ENCODE measurements at regions not wholly inside any gene's neighbourhood (a gene's known extent, or its start where the extent isn't known, plus 50 kb on each side); places are given as distances from the start of the nearest gene placed in this dataset.
A peak's percentile ranks its signal among the peaks of the same experiment; 100 is the strongest.

DNA sequence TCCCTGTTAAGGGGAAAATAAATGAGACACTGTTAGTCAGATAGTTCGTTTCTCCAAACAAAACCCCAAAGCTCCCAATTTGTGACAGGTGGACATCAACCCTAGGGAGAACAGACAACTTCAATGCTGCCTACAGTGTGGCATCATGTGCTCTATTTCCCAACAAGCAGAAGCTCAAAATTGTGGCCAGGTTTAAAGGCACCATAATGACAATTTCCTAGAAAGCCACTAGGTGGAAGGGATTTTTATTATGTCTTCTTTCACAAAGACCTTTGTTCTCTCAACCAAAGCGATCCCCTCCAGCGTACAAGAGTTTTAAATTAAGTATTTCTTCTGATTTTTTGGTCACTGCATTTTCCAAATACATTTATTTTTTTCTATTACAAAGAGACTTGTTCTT is 88.0 kb upstream of the MBIP start:
- DNase-seq, result peak; percentile 1

DNA sequence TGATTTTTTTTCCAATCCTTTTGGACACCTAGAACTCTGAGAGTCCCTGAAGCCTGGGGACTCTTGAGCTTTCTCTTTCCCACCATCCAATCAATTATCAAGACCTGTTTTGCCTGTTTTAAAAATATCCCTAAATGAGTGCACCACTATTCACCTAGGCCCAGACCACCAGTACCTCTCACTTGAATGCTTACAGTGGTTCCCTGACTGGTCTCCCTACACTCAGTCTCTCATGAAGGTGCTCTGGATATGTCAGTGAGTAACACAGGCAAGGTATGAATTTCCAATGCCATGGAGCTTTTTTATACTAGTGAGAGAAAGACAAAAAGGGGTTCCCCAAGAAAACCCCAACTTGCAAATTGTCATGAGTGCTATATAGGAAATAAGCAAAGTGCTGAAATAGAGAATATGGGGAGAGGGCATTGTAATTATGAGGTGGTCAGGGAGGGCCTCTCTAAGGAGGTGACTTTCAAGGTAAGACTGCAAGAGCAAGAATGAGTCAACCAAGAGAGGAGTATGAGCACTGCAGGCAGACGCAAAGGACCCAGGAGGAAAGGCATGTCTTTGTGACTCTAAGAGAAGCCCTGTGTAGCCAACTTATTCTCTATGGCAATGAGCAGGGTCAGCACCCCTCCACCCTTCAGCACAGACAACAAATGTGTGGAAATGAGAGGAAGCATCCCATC is 85.3 kb upstream of the MBIP start:
- no peak for DNase-seq

DNA sequence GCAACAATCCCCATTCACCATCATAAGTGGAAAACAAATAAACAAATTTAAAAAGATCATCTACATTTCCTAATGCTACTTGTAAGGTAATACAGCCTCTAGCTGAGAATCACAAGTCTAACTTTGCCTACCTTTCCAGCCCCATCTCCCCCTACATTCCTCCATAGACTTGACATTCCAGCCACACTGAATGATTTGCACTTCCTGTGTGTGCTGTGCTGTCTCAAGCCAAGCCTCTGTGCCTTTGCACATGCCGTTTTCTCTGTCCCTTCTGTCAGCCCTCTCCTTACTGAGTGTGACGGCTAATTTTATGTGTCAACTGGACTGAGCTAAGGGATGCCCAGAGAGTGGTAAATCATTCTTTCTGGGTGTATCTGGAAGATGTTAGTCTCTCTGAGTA is 82.4 kb upstream of the MBIP start:
- DNase-seq, result no peak

DNA sequence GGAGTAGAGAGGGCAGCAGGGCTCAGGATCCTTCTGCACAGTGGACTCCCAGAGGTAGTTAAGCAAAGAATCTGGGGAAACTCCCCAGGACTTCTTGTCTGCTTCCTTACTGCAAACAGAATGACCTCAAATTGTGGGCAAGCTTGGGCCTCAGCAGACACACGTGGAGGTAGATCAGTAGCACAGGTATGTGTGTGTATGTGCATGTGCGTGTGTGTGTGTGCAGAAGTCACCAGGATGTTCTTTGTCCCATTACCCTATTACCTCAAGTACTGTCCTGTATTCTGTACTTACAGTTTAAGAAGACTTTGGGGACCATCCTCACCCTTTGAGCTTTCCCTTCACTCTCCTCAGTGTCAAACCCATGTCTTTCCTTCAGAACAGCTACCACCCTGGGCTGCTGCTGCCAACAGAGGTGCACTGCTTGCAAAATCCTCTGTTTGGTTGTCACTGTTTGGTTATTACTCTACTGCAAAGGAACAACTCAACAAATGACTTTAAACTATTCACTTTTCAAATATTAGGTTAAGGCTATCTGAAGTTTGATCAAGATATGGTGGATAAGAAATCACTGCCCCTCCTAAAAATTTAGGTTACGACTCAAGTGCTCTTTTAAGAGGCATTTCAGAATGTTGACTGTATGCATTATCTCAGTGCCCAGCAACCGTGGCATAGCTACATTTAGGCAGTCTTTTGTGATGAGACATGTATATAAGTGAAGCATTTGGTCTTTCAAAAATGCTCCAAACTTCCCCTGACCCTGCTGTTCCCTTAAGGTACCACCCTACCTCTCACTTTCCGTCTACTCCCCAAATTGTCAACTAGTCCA is 78.2 kb upstream of the MBIP start:
- no peak for DNase-seq

DNA sequence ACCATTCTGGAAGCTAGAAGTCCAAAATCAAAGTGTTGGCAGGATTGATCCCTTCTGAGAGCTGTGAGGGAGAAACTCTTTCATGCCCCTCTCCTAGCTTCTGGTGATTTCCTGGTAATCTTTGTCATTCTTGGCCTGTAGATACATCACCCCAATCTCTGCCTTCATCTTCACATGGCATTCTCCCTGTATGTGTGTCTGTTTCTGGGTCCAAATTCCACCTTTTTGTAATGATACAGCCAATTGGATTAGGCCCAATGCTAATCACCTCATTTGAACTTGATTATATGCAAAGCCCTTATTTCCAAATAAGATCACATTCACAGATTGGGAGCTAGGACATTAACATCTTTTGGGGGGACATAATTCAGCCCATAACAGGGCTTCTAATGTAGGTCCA is 76.9 kb upstream of the MBIP start:
- no peak for DNase-seq

DNA sequence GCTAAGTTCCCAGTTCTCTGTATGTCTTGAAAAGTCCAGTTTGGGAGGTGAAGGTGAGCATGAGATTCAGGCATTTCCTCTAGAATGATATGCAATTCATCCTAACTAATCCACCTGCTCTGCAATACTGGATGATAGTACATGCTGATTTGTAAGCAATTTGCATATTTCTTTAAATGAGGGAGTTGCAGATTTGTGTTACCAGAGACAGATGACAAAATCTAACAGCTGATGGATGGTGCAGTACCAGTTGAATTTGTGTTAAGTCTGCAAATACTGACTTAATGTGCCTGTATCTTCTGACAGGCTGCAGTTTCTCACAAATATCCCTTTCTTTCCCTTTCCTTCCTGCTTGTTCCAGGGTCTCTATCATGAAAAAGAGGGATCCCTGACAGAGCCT is 76.4 kb upstream of the MBIP start:
- DNase-seq, result no peak

DNA sequence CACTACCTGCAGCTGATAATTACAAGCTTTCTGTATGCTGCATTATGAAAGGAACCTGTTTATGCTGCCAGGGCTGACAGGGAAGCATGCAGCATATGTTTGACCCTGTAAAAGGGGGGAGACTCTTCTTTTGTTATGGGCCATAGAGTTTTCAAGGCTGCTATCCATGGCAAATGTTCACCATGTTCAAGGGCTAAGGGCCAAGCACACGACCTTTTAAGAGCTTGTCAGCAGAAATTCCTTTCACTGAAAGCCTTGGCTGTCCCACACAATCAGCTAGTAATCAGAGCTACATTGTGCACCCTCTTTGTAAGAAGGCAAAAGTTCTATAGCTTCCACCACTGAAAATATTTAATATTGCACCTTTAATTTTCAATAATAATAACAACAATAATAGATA is 74.2 kb upstream of the MBIP start:
- no peak for DNase-seq

DNA sequence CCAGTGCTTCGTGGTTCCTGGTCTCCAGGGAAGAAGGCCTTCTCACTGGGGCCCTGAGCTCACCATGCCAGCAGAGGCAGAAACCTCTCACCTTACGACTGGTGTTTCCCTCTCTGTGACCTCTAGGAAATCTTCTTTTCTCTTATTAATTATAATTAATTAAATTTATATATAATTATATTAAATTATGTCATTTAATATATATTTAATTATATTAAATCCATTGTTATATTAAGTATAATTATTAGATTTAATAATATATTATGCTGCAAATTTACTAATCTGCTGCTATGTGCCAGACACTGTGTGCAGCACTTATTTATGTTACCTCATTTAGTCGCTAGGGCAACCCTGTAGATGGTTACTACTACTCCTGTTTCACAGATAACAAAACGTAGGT is 70.3 kb upstream of the MBIP start:
- no peak for DNase-seq

DNA sequence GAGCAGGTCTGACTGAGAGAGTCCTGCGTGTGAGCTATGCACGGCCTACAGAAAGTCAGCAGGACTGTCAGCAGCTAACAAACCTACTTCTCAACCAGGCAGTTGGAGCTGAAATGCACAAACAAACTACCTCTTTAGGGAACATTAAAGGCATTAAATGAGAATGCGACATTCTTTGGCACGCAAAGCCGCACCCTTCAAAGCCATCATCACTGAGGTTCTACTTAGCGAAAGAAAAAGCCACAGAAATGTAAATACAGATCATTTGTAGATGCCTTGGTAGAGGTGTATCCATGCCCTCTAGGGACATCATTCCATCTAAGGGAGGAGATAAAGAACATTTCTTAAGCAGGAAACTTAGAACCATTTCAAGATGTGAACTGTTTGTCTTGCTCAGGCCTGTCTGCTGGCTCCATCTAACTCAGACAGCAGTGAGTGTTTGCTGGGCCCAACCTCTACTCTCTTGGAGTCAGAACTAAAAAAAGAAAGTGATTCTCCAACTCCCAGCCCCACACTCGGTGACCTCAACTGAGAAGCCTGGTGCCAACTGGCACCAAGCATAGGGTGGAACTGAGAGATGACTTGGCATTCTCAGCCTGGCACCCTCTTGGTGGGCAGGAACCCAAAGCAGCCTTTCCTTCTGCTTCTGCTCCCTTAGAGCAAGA is 63.5 kb upstream of the MBIP start:
- no peak for DNase-seq

DNA sequence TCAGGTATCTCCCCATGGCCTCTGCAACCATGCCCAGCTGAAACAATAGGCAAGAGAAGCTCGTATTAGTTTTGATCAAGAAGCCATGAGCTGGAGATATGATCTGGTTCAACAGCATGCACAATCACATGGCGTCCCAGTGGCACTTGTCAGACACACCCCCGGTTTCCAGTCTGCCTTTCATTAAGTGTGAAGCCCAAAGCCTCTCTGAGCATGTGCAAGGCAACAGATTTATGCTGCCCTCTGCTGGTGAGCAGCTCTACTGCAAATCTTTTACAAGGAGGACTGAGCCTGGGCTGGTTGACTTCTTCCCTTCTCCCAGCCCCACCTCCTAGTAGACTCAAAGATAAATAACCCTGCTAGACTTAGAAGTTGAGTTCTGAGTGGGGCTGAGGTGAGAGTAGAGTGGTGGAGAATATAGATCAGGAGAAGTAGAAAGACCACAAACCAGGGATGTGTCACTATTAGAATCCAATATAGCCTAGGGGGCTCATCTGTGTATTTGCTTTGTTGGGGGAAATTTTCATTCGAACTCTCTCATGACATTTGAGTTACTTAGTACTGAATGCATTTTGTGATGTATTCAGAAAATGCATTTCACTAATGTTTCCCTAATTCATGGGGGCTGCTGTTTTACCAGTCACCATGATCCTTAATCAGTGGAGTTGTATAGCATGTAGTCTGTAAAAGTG is 53.7 kb upstream of the MBIP start:
- DNase-seq, result peak; percentile 90

All from hematopoietic multipotent progenitor cell treated with erythropoietin and hydrocortisone succinate and interleukin-3 and kit ligand, for 4 days (in vitro differentiated cells).